Coronary artery (tissue), 2 donors: ENCODE measurements at regions not wholly inside any gene's neighbourhood (a gene's known extent, or its start where the extent isn't known, plus 50 kb on each side); places are given as distances from the start of the nearest gene placed in this dataset.

Experiments
- DNase-seq: peaks from one replicate; pipeline ENCODE4 v3.0.0-alpha.2; 2017; ENCODE audit warnings: low spot score
- H3K27ac ChIP-seq, 2 donors: fragments of 200-600 bp; sonication (generic); one replicate each; pipeline ENCODE4 v1.5.1; 2016 to 2019
- H3K4me3 ChIP-seq: fragments of 200-600 bp; sonication (generic); 2 replicates; pipeline ENCODE4 v1.5.1; 2016; ENCODE audit warnings: mild to moderate bottlenecking, moderate library complexity
- TF ChIP-seq, protein P1 (sequence below): fragments of 200-600 bp; sonication (generic); IDR thresholded peaks from one replicate; pipeline ENCODE4 v1.5.1; 2019; ENCODE audit warnings: antibody characterized with exemption

DNA sequence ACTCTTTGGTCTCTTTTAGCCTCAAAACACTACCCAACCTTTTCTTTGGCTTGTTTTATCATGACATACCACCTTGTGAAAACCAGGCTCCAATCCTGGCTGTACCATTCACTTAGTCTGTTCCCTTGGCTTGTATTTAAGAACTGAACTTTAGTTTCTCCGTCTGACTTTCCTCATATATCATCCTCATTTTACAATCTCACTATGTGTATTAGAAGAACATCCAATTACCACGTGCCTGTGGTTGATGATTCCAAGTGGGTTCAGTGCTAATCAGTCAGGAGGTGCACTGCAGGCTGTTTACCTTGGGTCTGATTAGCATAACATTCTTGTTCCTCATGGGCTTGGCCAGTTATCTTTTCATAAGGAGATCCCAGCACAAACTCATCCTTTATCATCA, 144.8 kb upstream of the KLF14 start:
- no peak overlapping the region for H3K4me3 ChIP-seq
- TF ChIP-seq, protein P1, sequence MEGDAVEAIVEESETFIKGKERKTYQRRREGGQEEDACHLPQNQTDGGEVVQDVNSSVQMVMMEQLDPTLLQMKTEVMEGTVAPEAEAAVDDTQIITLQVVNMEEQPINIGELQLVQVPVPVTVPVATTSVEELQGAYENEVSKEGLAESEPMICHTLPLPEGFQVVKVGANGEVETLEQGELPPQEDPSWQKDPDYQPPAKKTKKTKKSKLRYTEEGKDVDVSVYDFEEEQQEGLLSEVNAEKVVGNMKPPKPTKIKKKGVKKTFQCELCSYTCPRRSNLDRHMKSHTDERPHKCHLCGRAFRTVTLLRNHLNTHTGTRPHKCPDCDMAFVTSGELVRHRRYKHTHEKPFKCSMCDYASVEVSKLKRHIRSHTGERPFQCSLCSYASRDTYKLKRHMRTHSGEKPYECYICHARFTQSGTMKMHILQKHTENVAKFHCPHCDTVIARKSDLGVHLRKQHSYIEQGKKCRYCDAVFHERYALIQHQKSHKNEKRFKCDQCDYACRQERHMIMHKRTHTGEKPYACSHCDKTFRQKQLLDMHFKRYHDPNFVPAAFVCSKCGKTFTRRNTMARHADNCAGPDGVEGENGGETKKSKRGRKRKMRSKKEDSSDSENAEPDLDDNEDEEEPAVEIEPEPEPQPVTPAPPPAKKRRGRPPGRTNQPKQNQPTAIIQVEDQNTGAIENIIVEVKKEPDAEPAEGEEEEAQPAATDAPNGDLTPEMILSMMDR, result no peak
- DNase-seq, result no peak
- no peak overlapping the region for H3K27ac ChIP-seq

DNA sequence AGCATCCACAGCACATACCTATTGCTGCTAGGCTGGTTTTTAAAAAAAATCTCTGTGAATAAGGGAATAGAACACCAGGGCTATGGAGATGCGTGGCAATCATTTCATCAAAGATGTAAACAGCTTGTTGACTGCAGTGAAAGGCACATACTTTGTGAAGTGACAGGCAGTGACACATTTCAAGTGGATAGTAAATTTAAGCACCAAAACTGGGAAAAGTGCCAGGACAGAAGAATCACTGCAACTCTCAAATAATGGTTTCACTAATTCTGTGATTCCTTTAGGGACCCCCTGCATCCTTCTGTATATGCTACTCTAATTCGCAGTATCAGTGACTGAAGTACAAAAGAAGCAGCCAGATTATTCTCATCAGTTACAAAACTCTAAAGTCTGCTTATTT, 145.2 kb upstream of the KLF14 start:
- no peak overlapping the region for H3K27ac ChIP-seq
- TF ChIP-seq, protein P1, result no peak
- H3K4me3 ChIP-seq, result no peak overlapping the region
- no peak for DNase-seq

DNA sequence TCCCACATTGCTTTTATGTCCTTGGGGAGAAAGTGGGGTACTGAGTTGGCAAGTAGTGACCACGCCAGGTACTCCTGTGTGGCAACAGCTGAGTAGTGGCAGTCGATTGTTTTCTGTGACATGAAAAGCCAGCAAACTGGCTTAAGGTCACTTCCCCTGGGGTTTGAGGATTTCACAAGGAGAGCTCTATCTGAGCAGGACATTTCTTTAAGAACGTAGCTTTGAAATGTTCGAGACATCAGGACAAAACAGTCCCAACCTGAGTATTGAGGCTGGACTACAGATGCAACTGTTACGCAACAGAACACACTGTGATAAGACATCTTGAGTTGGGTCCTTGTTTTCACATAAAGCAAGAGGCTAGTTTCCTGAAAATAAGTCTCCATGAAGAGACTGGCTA, 146.7 kb upstream of the KLF14 start:
- Histone ChIP-seq H3K27ac (peak overlapping the region in 1 of 2 donors; percentile 50), H3K4me3 (no peak overlapping the region)
- no peak for DNase-seq
- TF ChIP-seq, protein P1, result no peak

DNA sequence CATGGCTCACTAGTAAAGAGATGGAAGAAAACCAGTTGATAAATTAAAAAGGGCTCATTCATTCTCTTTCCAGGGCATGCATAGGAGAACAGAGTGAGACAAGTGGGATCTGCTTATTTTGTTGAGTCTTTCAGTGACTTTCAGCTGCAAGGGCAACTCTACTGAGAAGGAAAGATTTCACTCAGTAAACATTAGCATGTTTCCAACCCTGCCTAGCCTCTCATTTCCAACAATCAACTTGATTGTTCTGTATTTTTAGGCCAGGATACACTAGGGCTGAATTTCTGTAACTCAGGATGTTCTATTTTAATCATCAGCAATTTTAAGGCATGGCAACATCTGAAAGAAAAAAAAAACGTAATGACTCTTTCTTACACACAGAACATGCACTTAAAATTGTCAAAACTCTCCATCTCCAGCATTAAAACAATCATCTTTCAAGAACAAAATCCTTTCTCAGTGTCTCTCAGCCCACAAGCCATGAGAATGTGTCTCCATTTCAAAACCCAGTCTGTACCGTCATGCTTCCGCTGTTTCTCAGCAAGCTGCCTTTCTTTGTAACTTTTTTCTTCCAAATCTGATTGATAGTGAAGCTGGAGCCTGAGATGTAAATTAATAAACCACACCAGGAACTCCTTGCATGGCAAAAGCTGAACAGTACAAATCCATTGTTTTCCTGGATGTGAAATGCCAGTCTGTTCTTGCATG, 147.2 kb upstream of the KLF14 start:
- Histone ChIP-seq H3K27ac (peak overlapping the region; percentile 8 to 50), H3K4me3 (no peak overlapping the region)
- TF ChIP-seq, protein P1, result no peak
- DNase-seq, result no peak

DNA sequence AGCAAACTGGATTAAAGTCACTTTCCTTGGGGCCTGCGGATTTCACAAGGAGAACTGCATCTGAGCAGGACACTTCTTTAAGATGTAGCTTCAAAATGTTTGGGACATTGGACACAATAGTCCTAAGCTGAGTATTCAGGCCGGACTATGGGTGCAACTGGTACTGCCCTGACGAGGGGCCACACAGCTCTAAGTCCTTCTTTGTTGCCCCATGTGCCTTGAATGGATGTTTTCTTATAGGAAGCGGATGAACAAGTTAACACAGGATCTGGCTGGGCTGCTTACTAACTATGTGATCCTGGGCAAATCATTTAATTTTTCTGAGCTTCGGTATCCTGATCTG, 147.8 kb upstream of the KLF14 start:
- DNase-seq, result no peak
- Histone ChIP-seq H3K4me3 (no peak overlapping the region), H3K27ac (peak overlapping the region; percentile 8 to 39)
- TF ChIP-seq, protein P1, result no peak

DNA sequence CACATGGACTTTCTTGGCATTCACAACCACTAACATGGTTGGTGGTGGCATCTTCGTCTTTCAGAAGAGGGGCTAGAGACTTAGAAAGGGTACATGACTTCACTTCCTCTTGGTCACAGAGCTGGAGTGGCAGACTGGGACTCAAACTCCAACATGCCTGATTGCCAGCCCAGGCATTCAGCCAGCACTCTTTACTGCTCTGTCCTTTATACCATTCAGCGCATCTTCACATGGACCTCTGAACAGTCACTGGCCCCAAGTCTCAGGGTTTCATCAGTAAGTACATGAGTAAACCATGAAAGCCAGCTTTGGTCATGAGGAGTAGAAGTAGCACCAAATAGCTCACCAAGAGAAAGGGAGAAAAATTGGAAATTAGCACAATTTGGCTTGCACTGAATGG, 148.4 kb upstream of the KLF14 start:
- no peak for DNase-seq
- TF ChIP-seq, protein P1, result no peak
- no peak overlapping the region for H3K4me3 ChIP-seq
- H3K27ac ChIP-seq, result peak overlapping the region in 1 of 2 donors; percentile 39

DNA sequence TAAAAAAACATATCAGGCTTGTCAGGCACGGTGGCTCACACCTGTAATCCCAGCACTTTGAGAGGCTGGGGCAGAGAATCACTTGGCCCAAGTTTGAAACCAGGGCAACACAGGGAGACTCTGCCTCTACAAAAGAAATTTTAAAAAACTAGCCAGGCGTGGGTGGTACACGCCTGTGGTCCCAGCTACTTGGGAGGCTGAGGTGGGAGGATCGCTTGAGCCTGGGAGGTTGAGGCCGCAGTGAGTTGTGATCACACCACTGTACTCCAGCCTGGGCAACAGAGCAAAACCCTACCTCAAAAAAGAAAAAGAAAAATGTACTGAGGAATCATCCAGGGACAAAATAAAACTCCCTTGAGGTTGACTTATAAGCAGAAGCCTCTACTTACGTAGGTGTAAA, 149.9 kb upstream of the KLF14 start:
- Histone ChIP-seq H3K4me3 (no peak overlapping the region), H3K27ac (peak overlapping the region in 1 of 2 donors; percentile 62)
- TF ChIP-seq, protein P1, result no peak
- DNase-seq, result no peak
